Fibroblast of villous mesenchyme (primary cell): ENCODE measurements at regions not wholly inside any gene's neighbourhood (a gene's known extent, or its start where the extent isn't known, plus 50 kb on each side); places are given as distances from the start of the nearest gene placed in this dataset.
A peak's percentile ranks its signal among the peaks of the same experiment; 100 is the strongest.

Experiments
- DNase-seq: peaks from one replicate; pipeline ENCODE4 v3.0.0-alpha.2; 2010; ENCODE audit warnings: low read depth
- H3K4me3 ChIP-seq: 2 replicates; pipeline ENCODE4 v1.5.1; 2011; ENCODE audit warnings: low read depth, mild to moderate bottlenecking, low read length
- TF ChIP-seq, protein P1 (sequence below): IDR thresholded peaks from 2 replicates; pipeline ENCODE4 v1.5.1; 2012; ENCODE audit warnings: low read depth, mild to moderate bottlenecking, low read length; ENCODE audit not compliant: insufficient read depth

- no peak for DNase-seq
- TF ChIP-seq, protein P1, sequence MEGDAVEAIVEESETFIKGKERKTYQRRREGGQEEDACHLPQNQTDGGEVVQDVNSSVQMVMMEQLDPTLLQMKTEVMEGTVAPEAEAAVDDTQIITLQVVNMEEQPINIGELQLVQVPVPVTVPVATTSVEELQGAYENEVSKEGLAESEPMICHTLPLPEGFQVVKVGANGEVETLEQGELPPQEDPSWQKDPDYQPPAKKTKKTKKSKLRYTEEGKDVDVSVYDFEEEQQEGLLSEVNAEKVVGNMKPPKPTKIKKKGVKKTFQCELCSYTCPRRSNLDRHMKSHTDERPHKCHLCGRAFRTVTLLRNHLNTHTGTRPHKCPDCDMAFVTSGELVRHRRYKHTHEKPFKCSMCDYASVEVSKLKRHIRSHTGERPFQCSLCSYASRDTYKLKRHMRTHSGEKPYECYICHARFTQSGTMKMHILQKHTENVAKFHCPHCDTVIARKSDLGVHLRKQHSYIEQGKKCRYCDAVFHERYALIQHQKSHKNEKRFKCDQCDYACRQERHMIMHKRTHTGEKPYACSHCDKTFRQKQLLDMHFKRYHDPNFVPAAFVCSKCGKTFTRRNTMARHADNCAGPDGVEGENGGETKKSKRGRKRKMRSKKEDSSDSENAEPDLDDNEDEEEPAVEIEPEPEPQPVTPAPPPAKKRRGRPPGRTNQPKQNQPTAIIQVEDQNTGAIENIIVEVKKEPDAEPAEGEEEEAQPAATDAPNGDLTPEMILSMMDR, result no peak
- H3K4me3 ChIP-seq, result no peak overlapping the region
Observed at GRCh38 chr9:29800821-29801220, 2227.5 kb upstream of the C9orf72 start.

GRCh38 chr9:29802454-29802853 is 2229.2 kb upstream of the C9orf72 start:
- H3K4me3 ChIP-seq, result no peak overlapping the region
- TF ChIP-seq, protein P1, result no peak
- no peak for DNase-seq

DNA sequence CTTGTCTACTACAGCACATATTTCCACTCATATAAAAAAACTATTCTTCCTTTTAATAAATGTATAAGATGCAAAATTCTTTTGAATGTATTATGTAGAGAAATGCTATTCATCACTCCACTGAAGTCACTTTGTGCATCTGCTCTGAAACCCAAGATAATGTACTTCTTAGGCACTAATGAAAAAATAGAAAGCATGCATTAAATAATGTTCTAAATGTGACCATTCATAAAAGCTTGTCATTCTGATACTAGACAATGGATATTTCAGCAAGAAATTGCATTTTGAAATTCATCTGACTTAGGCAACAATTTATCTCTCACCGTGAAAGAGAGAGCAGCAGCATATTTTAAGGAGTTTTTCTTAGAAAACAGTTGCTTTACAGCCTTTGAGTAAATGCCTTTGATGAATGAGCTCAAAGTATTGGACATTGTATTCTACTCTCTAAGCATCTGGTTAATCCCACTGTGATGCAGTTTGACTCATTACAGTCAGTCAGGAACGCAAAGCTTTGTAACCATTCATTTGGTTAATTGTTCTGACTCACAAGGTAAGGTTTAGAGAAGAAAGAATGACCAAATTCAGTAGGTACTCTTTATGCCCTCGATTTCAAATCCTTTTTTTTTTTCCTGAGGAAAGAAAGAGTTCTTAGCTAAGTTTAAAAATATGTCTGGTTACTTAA is 2233.8 kb upstream of the C9orf72 start:
- H3K4me3 ChIP-seq, result no peak overlapping the region
- DNase-seq, result no peak
- TF ChIP-seq, protein P1, result no peak

GRCh38 chr9:29816954-29817703 is 2243.8 kb upstream of the C9orf72 start:
- TF ChIP-seq, protein P1, result no peak

DNA sequence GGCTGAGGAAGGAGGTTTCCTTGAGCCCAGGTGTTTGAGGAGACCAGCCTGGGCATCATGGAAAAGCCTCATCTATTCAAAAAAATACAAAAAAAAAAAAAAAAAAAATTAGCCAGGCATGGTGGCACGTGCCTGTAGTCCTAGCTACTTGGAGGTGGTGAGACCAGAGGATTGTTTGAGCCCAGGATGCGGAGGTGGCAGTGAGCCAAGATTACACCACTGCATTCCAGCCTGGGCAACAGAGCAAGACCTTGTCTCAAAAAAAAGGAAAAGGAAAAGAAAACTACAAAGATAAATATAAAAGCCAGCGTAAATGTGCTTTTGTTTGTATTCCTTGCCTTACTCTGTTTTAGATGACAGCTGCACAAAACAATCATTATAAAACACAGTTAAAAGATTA is 2249.2 kb upstream of the C9orf72 start:
- TF ChIP-seq, protein P1, result no peak
- no peak overlapping the region for H3K4me3 ChIP-seq
- DNase-seq, result no peak

More at GRCh38 chr9:29816954-29817703, 2243.8 kb upstream of the C9orf72 start:
- H3K4me3 ChIP-seq, result no peak overlapping the region
- DNase-seq, result no peak

- no peak for DNase-seq
- no peak overlapping the region for H3K4me3 ChIP-seq
- TF ChIP-seq, protein P1, result no peak
Observed at GRCh38 chr9:29826421-29826820, 2253.1 kb upstream of the C9orf72 start.

- TF ChIP-seq, protein P1, result peak; percentile 66
- H3K4me3 ChIP-seq, result no peak overlapping the region
- peak; percentile 57 for DNase-seq
Observed at GRCh38 chr9:29830821-29831220, 2257.5 kb upstream of the C9orf72 start.
